ENCODE measurements at regions not wholly inside any gene's neighbourhood (a gene's known extent, or its start where the extent isn't known, plus 50 kb on each side); places are given as distances from the start of the nearest gene placed in this dataset.

GRCh38 chr11:19524171-19524671 lies 188.4 kb upstream of the NAV2 start:
- no peaks in the 10 kb centered on the region for H3K9me3 ChIP-seq (replicated peaks in 1 of 2; ENCODE audit: control insufficient read depth in 2 of 2, insufficient read depth in 1 of 2, low read depth in 1 of 2, low read length in 2 of 2)
- H2BK5ac ChIP-seq (ENCODE audit: low read length): no peak overlapping the region
- no peak overlapping the region for H3K23ac ChIP-seq (ENCODE audit: low read depth, low read length, poor library complexity)
- no CpG with 5 or more reads among the region's 8 CpGs for WGBS, 2 donors (ENCODE audit: extremely low coverage in 2 of 2, insufficient read length in 2 of 2, insufficient replicate concordance in 1 of 2)
- no peak overlapping the region for H2BK120ac ChIP-seq (ENCODE audit: low read depth, low read length)
- no peak overlapping the region for H4K91ac ChIP-seq (ENCODE audit: low read depth, low read length, poor library complexity)
- H2BK12ac ChIP-seq (ENCODE audit: low read length): no peak overlapping the region
- H2AK5ac ChIP-seq (ENCODE audit: low read depth, low read length): no peak overlapping the region
- no peaks in the 10 kb centered on the region for H3K27me3 ChIP-seq (ENCODE audit: control insufficient read depth in 3 of 3, insufficient read depth in 3 of 3, low read depth in 1 of 3, low read length in 3 of 3)
- H4K8ac ChIP-seq (ENCODE audit: low read depth, low read length): no peak overlapping the region
- H3K4me3 ChIP-seq (ENCODE audit: low read length in 2 of 2): no peak overlapping the region
- no peak overlapping the region for H3K27ac ChIP-seq (replicated peaks; ENCODE audit: low read length)
- no peak overlapping the region for H3K4me2 ChIP-seq (ENCODE audit: insufficient read depth, low read length, poor library complexity, severe bottlenecking)
- peaks cover 0 to 2% of the 10 kb centered on the region in 2 donors for H3K36me3 ChIP-seq (replicated peaks in 1 of 2; ENCODE audit: control insufficient read depth in 2 of 2, insufficient read depth in 2 of 2, low read length in 2 of 2)
- H2BK15ac ChIP-seq (ENCODE audit: low read length): no peak overlapping the region
- peaks cover 18 to 31% of the 10 kb centered on the region in 2 donors for H3K4me1 ChIP-seq (ENCODE audit: control insufficient read depth in 2 of 2, insufficient read depth in 1 of 2, low read depth in 1 of 2, low read length in 2 of 2)
- DNase-seq (ENCODE audit: low spot score): no peak
- H3K4ac ChIP-seq (ENCODE audit: low read length): no peak overlapping the region
- no peaks in the 10 kb centered on the region for H3K79me1 ChIP-seq (ENCODE audit: low read depth, low read length)
- no peak overlapping the region for H3K9ac ChIP-seq (ENCODE audit: low read depth, low read length, poor library complexity)
- no peak overlapping the region for H3K18ac ChIP-seq (ENCODE audit: low read length)
- no peak overlapping the region for H3K14ac ChIP-seq (ENCODE audit: low read length)
- H2AFZ ChIP-seq (ENCODE audit: low read length): peak overlapping the region; percentile 85

- WGBS, 2 donors (ENCODE audit: extremely low coverage in 2 of 2, insufficient read length in 2 of 2, insufficient replicate concordance in 1 of 2): no CpG with 5 or more reads among the region's 5 CpGs
These were observed 192.0 kb upstream of the NAV2 start for GRCh38 chr11:19520681-19521080.

DNA sequence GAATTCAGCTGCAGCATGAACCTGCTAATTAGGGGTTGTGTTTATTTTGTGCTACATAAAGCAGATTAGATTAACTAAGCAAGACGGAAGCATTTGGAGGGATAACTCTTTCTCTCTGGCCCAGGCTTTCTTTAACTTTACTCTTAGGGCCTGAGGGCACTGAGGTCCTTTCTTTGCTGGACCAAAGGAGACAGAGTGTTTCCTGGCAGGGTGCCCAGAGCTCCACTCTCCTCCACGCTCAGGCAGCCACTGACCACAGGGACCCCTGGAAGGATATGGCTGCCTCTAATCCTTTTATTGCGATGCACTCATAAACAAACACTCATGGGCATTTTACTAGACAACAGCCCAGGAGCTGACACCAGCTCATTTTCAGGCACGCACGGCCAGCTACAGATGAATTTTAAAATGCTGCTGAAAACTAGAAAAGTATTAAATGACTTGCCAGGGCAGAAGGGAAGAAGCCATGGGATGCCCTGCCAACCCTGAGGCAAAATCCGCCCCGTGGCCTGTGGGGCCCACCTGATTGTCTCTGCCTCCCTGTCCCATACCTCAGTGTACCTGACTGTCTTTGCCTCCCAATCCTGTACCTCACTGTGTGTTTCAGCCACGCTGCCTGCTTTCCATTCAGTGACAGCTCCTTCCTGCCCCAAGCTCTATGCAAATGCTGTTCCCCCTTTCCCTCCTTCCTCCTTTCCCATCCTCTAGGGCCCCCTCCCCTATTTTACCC lies 192.6 kb upstream of the NAV2 start:
- no peak overlapping the region for H2AFZ ChIP-seq (ENCODE audit: low read length)
- H2BK120ac ChIP-seq (ENCODE audit: low read depth, low read length): no peak overlapping the region
- H3K14ac ChIP-seq (ENCODE audit: low read length): no peak overlapping the region
- H3K9me3 ChIP-seq (replicated peaks in 1 of 2; ENCODE audit: control insufficient read depth in 2 of 2, insufficient read depth in 1 of 2, low read depth in 1 of 2, low read length in 2 of 2): no peaks in the 10 kb centered on the region
- no peak overlapping the region for H3K9ac ChIP-seq (ENCODE audit: low read depth, low read length, poor library complexity)
- no peak overlapping the region for H3K23ac ChIP-seq (ENCODE audit: low read depth, low read length, poor library complexity)
- H3K79me1 ChIP-seq (ENCODE audit: low read depth, low read length): no peaks in the 10 kb centered on the region
- no peak overlapping the region for H4K91ac ChIP-seq (ENCODE audit: low read depth, low read length, poor library complexity)
- no peak overlapping the region for H3K4ac ChIP-seq (ENCODE audit: low read length)
- peak overlapping the region; percentile 32 for H3K18ac ChIP-seq (ENCODE audit: low read length)
- H3K4me3 ChIP-seq (ENCODE audit: low read length in 2 of 2): no peak overlapping the region
- peaks cover 0 to 2% of the 10 kb centered on the region in 2 donors for H3K36me3 ChIP-seq (replicated peaks in 1 of 2; ENCODE audit: control insufficient read depth in 2 of 2, insufficient read depth in 2 of 2, low read length in 2 of 2)
- no peak overlapping the region for H3K4me2 ChIP-seq (ENCODE audit: insufficient read depth, low read length, poor library complexity, severe bottlenecking)
- H3K27me3 ChIP-seq (ENCODE audit: control insufficient read depth in 3 of 3, insufficient read depth in 3 of 3, low read depth in 1 of 3, low read length in 3 of 3): no peaks in the 10 kb centered on the region
- no peak overlapping the region for H2BK5ac ChIP-seq (ENCODE audit: low read length)
- no CpG with 5 or more reads among the region's 8 CpGs for WGBS, 2 donors (ENCODE audit: extremely low coverage in 2 of 2, insufficient read length in 2 of 2, insufficient replicate concordance in 1 of 2)
- no peak overlapping the region for H2AK5ac ChIP-seq (ENCODE audit: low read depth, low read length)
- H3K4me1 ChIP-seq (ENCODE audit: control insufficient read depth in 2 of 2, insufficient read depth in 1 of 2, low read depth in 1 of 2, low read length in 2 of 2): peaks cover 15 to 24% of the 10 kb centered on the region in 2 donors
- peak overlapping the region; percentile 53 for H3K27ac ChIP-seq (replicated peaks; ENCODE audit: low read length)
- no peak overlapping the region for H2BK12ac ChIP-seq (ENCODE audit: low read length)
- peak; percentile 18 for DNase-seq (ENCODE audit: low spot score)
- H2BK15ac ChIP-seq (ENCODE audit: low read length): no peak overlapping the region
- H4K8ac ChIP-seq (ENCODE audit: low read depth, low read length): no peak overlapping the region

More at GRCh38 chr11:19520681-19521080, 192.0 kb upstream of the NAV2 start:
- H3K4me3 ChIP-seq (ENCODE audit: low read length in 2 of 2): no peak overlapping the region
- H3K9me3 ChIP-seq (replicated peaks in 1 of 2; ENCODE audit: control insufficient read depth in 2 of 2, insufficient read depth in 1 of 2, low read depth in 1 of 2, low read length in 2 of 2): no peaks in the 10 kb centered on the region
- no peak overlapping the region for H3K14ac ChIP-seq (ENCODE audit: low read length)
- no peak overlapping the region for H3K4ac ChIP-seq (ENCODE audit: low read length)
- no peak for DNase-seq (ENCODE audit: low spot score)
- no peak overlapping the region for H3K23ac ChIP-seq (ENCODE audit: low read depth, low read length, poor library complexity)
- H2BK120ac ChIP-seq (ENCODE audit: low read depth, low read length): no peak overlapping the region
- H3K9ac ChIP-seq (ENCODE audit: low read depth, low read length, poor library complexity): no peak overlapping the region
- H3K4me1 ChIP-seq (ENCODE audit: control insufficient read depth in 2 of 2, insufficient read depth in 1 of 2, low read depth in 1 of 2, low read length in 2 of 2): peaks cover 16 to 23% of the 10 kb centered on the region in 2 donors
- H3K36me3 ChIP-seq (replicated peaks in 1 of 2; ENCODE audit: control insufficient read depth in 2 of 2, insufficient read depth in 2 of 2, low read length in 2 of 2): peaks cover 0 to 2% of the 10 kb centered on the region in 2 donors
- no peak overlapping the region for H4K8ac ChIP-seq (ENCODE audit: low read depth, low read length)
- H2AK5ac ChIP-seq (ENCODE audit: low read depth, low read length): no peak overlapping the region
- no peak overlapping the region for H4K91ac ChIP-seq (ENCODE audit: low read depth, low read length, poor library complexity)
- H3K27me3 ChIP-seq (ENCODE audit: control insufficient read depth in 3 of 3, insufficient read depth in 3 of 3, low read depth in 1 of 3, low read length in 3 of 3): no peaks in the 10 kb centered on the region
- H3K79me1 ChIP-seq (ENCODE audit: low read depth, low read length): no peaks in the 10 kb centered on the region
- H2BK15ac ChIP-seq (ENCODE audit: low read length): no peak overlapping the region
- no peak overlapping the region for H2BK12ac ChIP-seq (ENCODE audit: low read length)
- H3K27ac ChIP-seq (replicated peaks; ENCODE audit: low read length): no peak overlapping the region
- no peak overlapping the region for H3K4me2 ChIP-seq (ENCODE audit: insufficient read depth, low read length, poor library complexity, severe bottlenecking)
- no peak overlapping the region for H2AFZ ChIP-seq (ENCODE audit: low read length)
- no peak overlapping the region for H3K18ac ChIP-seq (ENCODE audit: low read length)
- no peak overlapping the region for H2BK5ac ChIP-seq (ENCODE audit: low read length)

DNA sequence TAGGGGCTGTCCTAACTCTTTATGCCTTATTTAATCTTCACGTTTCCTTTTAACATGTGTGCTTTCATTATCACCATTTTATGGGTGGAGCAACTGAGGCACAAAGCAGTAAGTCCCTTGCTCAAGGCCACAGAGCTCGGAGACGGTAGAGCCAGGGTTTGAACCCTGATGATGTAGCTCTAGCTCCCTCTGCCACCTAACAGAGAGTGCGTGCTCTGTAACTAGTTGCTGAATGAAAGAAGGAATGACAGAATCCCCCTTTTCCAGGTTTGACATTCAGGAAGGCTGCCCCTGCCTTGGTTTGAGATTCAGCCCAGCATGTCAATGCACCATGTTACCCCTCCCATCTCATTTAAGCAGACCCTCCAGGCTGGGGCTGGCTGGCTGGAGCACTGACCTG lies 193.3 kb upstream of the NAV2 start:
- H3K27me3 ChIP-seq (ENCODE audit: control insufficient read depth in 3 of 3, insufficient read depth in 3 of 3, low read depth in 1 of 3, low read length in 3 of 3): no peaks in the 10 kb centered on the region
- DNase-seq (ENCODE audit: low spot score): peak; percentile 8
- peaks cover 8 to 24% of the 10 kb centered on the region in 2 donors for H3K4me1 ChIP-seq (ENCODE audit: control insufficient read depth in 2 of 2, insufficient read depth in 1 of 2, low read depth in 1 of 2, low read length in 2 of 2)
- no peak overlapping the region for H3K4ac ChIP-seq (ENCODE audit: low read length)
- no peak overlapping the region for H3K4me2 ChIP-seq (ENCODE audit: insufficient read depth, low read length, poor library complexity, severe bottlenecking)
- no peak overlapping the region for H2BK15ac ChIP-seq (ENCODE audit: low read length)
- H4K91ac ChIP-seq (ENCODE audit: low read depth, low read length, poor library complexity): no peak overlapping the region
- no peak overlapping the region for H2BK12ac ChIP-seq (ENCODE audit: low read length)
- no peak overlapping the region for H3K4me3 ChIP-seq (ENCODE audit: low read length in 2 of 2)
- no peak overlapping the region for H2AFZ ChIP-seq (ENCODE audit: low read length)
- no peaks in the 10 kb centered on the region for H3K9me3 ChIP-seq (replicated peaks in 1 of 2; ENCODE audit: control insufficient read depth in 2 of 2, insufficient read depth in 1 of 2, low read depth in 1 of 2, low read length in 2 of 2)
- no peak overlapping the region for H2AK5ac ChIP-seq (ENCODE audit: low read depth, low read length)
- H3K23ac ChIP-seq (ENCODE audit: low read depth, low read length, poor library complexity): no peak overlapping the region
- peak overlapping the region; percentile 45 for H3K18ac ChIP-seq (ENCODE audit: low read length)
- peak overlapping the region; percentile 53 for H3K27ac ChIP-seq (replicated peaks; ENCODE audit: low read length)
- no peak overlapping the region for H4K8ac ChIP-seq (ENCODE audit: low read depth, low read length)
- no peaks in the 10 kb centered on the region for H3K79me1 ChIP-seq (ENCODE audit: low read depth, low read length)
- no peak overlapping the region for H3K9ac ChIP-seq (ENCODE audit: low read depth, low read length, poor library complexity)
- H3K36me3 ChIP-seq (replicated peaks in 1 of 2; ENCODE audit: control insufficient read depth in 2 of 2, insufficient read depth in 2 of 2, low read length in 2 of 2): peaks cover 0 to 2% of the 10 kb centered on the region in 2 donors
- no peak overlapping the region for H2BK120ac ChIP-seq (ENCODE audit: low read depth, low read length)
- H3K14ac ChIP-seq (ENCODE audit: low read length): no peak overlapping the region
- H2BK5ac ChIP-seq (ENCODE audit: low read length): no peak overlapping the region
- WGBS, 2 donors (ENCODE audit: extremely low coverage in 2 of 2, insufficient read length in 2 of 2, insufficient replicate concordance in 1 of 2): no CpG with 5 or more reads among the region's 4 CpGs

Data from neuronal stem cell (in vitro differentiated cells).